Gastroesophageal sphincter (tissue), 4 donors: ENCODE measurements at regions not wholly inside any gene's neighbourhood (a gene's known extent, or its start where the extent isn't known, plus 50 kb on each side); places are given as distances from the start of the nearest gene placed in this dataset.

ENCODE experiments used
- ATAC-seq: fragments of 150-250 bp; one replicate; pipeline ENCODE4 v1.9.1; 2016; ENCODE audit warnings: mild to moderate bottlenecking, moderate library complexity
- H3K27ac ChIP-seq, 4 donors: fragments of 200-600 bp; sonication (generic) in 3 of 4; 1 replicate in 3 of 4; 2 replicates in 1 of 4; pipeline ENCODE4 v1.5.1; 2016 to 2019
- H3K27me3 ChIP-seq: fragments of 200-600 bp; sonication (generic); one replicate; pipeline ENCODE4 v1.5.1; 2019
- H3K36me3 ChIP-seq, 2 donors: fragments of 200-600 bp; sonication (generic); one replicate each; pipeline ENCODE4 v1.5.1; 2019; ENCODE audit warnings: control low read depth in 1 of 2
- H3K4me1 ChIP-seq, 3 donors: fragments of 200-600 bp; sonication (generic); 1 replicate in 2 of 3; 2 replicates in 1 of 3; pipeline ENCODE4 v1.5.1; 2016 to 2019; ENCODE audit warnings: control low read depth in 2 of 3
- H3K4me3 ChIP-seq, 2 donors: fragments of 200-600 bp; sonication (generic); one replicate each; pipeline ENCODE4 v1.5.1; 2019; ENCODE audit warnings: mild to moderate bottlenecking in 1 of 2, moderate library complexity in 1 of 2
- H3K9me3 ChIP-seq, 3 donors: fragments of 200-600 bp; sonication (generic); one replicate each; pipeline ENCODE4 v1.5.1; 2017 to 2019; ENCODE audit warnings: control low read depth in 2 of 3
- CTCF ChIP-seq, 4 experiments: fragments of 200-600 bp in 2 of 4; fragments of 450-650 bp in 2 of 4; sonication (generic) in 1 of 4; IDR thresholded peaks; one replicate each; pipeline ENCODE4 v1.5.1; 2017 to 2019; ENCODE audit warnings: antibody characterized with exemption in 4 of 4, mild to moderate bottlenecking in 2 of 4, moderate library complexity in 2 of 4
- EP300 ChIP-seq: sonication (generic); formaldehyde crosslinking; IDR thresholded peaks from one replicate; pipeline ENCODE4 v1.6.1; 2017; ENCODE audit warnings: antibody characterized with exemption, mild to moderate bottlenecking
- POLR2A ChIP-seq, 2 donors: fragments of 450-650 bp; IDR thresholded peaks; one replicate each; pipeline ENCODE4 v1.6.1; 2017; ENCODE audit warnings: antibody characterized with exemption in 2 of 2, mild to moderate bottlenecking in 2 of 2, moderate library complexity in 1 of 2
- POLR2AphosphoS5 ChIP-seq: sonication (generic); formaldehyde crosslinking; IDR thresholded peaks from one replicate; pipeline ENCODE4 v1.6.1; 2017; ENCODE audit warnings: antibody characterized with exemption
- WGBS, 2 donors: methylation state at CpG; one replicate each; pipeline ENCODE4 v1.1.5; 2018; ENCODE audit warnings: low coverage in 1 of 2; 5-methylcytosine and 5-hydroxymethylcytosine counted together

GRCh38 chr4:8681391-8681790, 88.8 kb downstream of the CPZ start:
- TF ChIP-seq EP300 (no peak), POLR2AphosphoS5 (no peak), CTCF (IDR thresholded peaks at IDR 0.05) (no peak), POLR2A (IDR thresholded peaks at IDR 0.05) (no peak)
- Histone ChIP-seq H3K36me3 (no peaks in the 10 kb centered on the region), H3K4me1 (no peaks in the 10 kb centered on the region), H3K4me3 (no peak overlapping the region), H3K9me3 (no peaks in the 10 kb centered on the region), H3K27ac (no peak overlapping the region), H3K27me3 (peaks cover 44% of the 10 kb centered on the region)
- ATAC-seq: no peak
- 70% methylated on average over 4 of the region's 11 CpGs; no CpG with 5 or more reads in 1 of the 2 donors for WGBS, 2 donors

DNA sequence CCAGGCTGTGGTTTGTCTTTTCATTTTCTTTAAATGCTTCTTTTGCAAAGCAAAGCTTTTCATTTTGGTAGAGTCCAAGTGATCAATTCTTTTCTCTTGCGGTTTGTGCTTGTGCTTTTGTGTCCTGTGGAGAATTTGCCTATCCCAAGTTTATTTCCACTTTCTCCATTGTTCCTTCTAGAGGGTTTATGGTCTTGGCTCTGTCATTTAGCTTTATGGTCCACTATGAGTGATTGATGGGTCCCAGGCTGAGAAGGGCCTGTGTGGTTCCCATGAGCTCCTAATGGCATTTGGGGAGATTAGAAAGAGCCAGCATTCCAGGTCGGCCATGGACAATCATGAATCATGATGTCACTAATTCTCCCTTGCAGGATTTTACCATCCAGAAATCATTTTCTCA, 86.5 kb downstream of the CPZ start:
- WGBS, 2 donors: 86 to 100% methylated on average over 1 of the region's 2 CpGs
- H3K36me3 ChIP-seq: no peaks in the 10 kb centered on the region
- ATAC-seq: no peak
- TF ChIP-seq EP300: no peak
- no peak for TF ChIP-seq POLR2AphosphoS5
- no peak for TF ChIP-seq POLR2A (IDR thresholded peaks at IDR 0.05)
- TF ChIP-seq CTCF (IDR thresholded peaks at IDR 0.05): no peak
- H3K27ac ChIP-seq: no peak overlapping the region
- H3K4me3 ChIP-seq: no peak overlapping the region
- H3K9me3 ChIP-seq: no peaks in the 10 kb centered on the region
- peaks cover 56% of the 10 kb centered on the region for H3K27me3 ChIP-seq
- no peaks in the 10 kb centered on the region for H3K4me1 ChIP-seq

DNA sequence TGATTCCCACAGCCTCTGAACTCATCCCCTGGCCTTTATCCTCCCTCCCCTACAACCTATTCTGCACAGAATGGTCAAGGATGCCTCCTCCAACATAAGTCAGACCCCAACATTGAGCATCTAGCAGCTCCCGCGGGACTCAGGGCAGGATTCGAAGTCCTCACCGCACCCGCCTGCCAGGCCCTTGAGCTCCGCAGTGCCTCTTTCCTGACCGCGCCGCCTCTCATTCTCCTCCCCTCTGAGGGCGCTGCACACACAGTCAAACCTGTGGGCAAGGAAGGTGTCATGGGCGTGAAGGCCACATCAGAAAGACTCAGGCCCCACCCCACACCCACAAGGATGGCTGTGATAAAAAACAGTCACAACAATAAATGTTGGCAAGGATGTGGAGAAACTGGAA, 84.1 kb downstream of the CPZ start:
- no peak for ATAC-seq
- Histone ChIP-seq H3K4me1 (no peaks in the 10 kb centered on the region), H3K36me3 (no peaks in the 10 kb centered on the region), H3K4me3 (no peak overlapping the region), H3K9me3 (no peaks in the 10 kb centered on the region), H3K27me3 (peaks cover 62% of the 10 kb centered on the region), H3K27ac (no peak overlapping the region)
- WGBS, 2 donors: no CpG with 5 or more reads among the region's 11 CpGs
- TF ChIP-seq POLR2AphosphoS5 (no peak), EP300 (no peak), CTCF (IDR thresholded peaks at IDR 0.05) (no peak), POLR2A (IDR thresholded peaks at IDR 0.05) (no peak)

GRCh38 chr4:8675906-8676305, 83.3 kb downstream of the CPZ start:
- peaks cover 62% of the 10 kb centered on the region for H3K27me3 ChIP-seq
- no peak for ATAC-seq
- no peaks in the 10 kb centered on the region for H3K36me3 ChIP-seq
- H3K4me3 ChIP-seq: no peak overlapping the region
- H3K27ac ChIP-seq: no peak overlapping the region
- 100% methylated on average over 3 of the region's 7 CpGs; no CpG with 5 or more reads in 1 of the 2 donors for WGBS, 2 donors
- no peak for TF ChIP-seq POLR2A (IDR thresholded peaks at IDR 0.05)
- no peak for TF ChIP-seq EP300
- TF ChIP-seq CTCF (IDR thresholded peaks at IDR 0.05): no peak
- no peak for TF ChIP-seq POLR2AphosphoS5
- no peaks in the 10 kb centered on the region for H3K4me1 ChIP-seq
- no peaks in the 10 kb centered on the region for H3K9me3 ChIP-seq

DNA sequence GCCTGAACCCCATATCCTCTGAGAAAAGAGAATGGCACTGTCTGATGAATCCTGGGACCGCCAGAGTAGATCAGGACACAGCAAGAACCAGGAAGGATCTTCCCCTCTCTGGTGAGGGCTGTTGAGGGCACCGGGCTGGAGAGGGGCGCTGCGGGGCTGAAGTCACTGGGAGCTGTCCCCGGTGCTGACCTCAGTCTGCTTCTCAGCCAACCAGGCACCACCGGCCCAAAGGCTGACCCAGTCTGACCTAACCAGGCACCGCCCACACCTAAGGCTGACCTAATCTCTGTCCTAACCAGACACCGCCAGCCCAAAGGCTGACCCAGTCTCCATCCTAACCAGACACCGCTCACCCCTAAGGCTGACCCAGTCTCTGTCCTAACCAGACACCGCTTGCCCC, 82.8 kb downstream of the CPZ start:
- Histone ChIP-seq H3K27ac (no peak overlapping the region), H3K4me3 (no peak overlapping the region), H3K4me1 (no peaks in the 10 kb centered on the region), H3K27me3 (peaks cover 59% of the 10 kb centered on the region), H3K36me3 (no peaks in the 10 kb centered on the region), H3K9me3 (no peaks in the 10 kb centered on the region)
- no peak for ATAC-seq
- 55 to 60% methylated on average over 2 to 3 of the region's 10 CpGs for WGBS, 2 donors
- TF ChIP-seq POLR2A (IDR thresholded peaks at IDR 0.05): no peak
- no peak for TF ChIP-seq EP300
- TF ChIP-seq POLR2AphosphoS5: no peak
- no peak for TF ChIP-seq CTCF (IDR thresholded peaks at IDR 0.05)
